ENCODE measurements at regions not wholly inside any gene's neighbourhood (a gene's known extent, or its start where the extent isn't known, plus 50 kb on each side); places are given as distances from the start of the nearest gene placed in this dataset.
"Not testable (repeated sequence)": the region's sequence is repeated elsewhere in the genome, so short reads cannot be mapped to it uniquely, and the experiment has no call there.

DNA sequence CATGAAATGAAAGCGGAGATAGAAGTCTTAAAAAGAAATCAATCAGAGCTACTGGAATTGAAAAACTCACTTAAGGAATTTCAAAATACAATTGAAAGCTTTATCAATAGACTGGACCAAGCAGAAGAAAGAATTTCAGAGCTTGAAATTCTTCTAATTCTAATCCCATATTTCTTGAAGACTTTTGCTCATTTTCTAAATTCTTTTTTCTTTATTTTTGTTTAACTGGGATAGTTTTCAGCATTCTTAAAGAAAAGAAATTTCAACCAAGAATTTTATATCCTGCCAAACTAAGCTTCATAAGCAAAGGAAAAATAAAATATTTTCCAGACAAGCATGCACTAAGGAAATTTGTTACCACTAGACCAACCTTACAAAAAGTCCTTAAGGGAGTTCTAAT, 80.2 kb upstream of the BMAL1 start:
- H3K4me1 ChIP-seq (replicated peaks in 1 of 2; ENCODE audit: control insufficient read depth in 2 of 2, insufficient read depth in 2 of 2, low read length in 2 of 2); H3K4me2 ChIP-seq (ENCODE audit: insufficient read depth, low read length); H2AFZ ChIP-seq (ENCODE audit: low read depth, low read length); H3K4me3 ChIP-seq; CTCF ChIA-PET (ENCODE audit: low intra/inter-chr PET ratio); H3K27ac ChIP-seq (ENCODE audit: extremely low read depth, low read depth, low read length); intact Hi-C loops (cut with micrococcal nuclease); POLR2A ChIA-PET; H4K20me1 ChIP-seq (replicated peaks; ENCODE audit: control insufficient read depth, insufficient read depth, low read length); H3K9me3 ChIP-seq (replicated peaks; ENCODE audit: control insufficient read depth, insufficient read depth, low read depth, low read length); ATAC-seq; FAIRE-seq; H3K9me1 ChIP-seq (ENCODE audit: control insufficient read depth, insufficient read depth, low read length); DNase-seq (ENCODE audit: extremely low read depth in 1 of 4, low spot score in 3 of 4); H3K36me3 ChIP-seq (ENCODE audit: control insufficient read depth, insufficient read depth, low read length); H3K9ac ChIP-seq (ENCODE audit: insufficient read depth in 1 of 2, low read depth in 2 of 2, low read length in 2 of 2); BruUV-seq (replicated peaks); H3K27me3 ChIP-seq (ENCODE audit: control insufficient read depth in 2 of 2, insufficient read depth in 2 of 2, low read length in 2 of 2); H3K79me2 ChIP-seq (ENCODE audit: control insufficient read depth, insufficient read depth, low read length): not testable (repeated sequence)
- in situ Hi-C loops (cut with MboI), result loop anchor here (25.0 kb wide), 1 partner anchor 860 kb away; no protein-coding TSS in a partner anchor
- 0% methylated on average over 1 of the region's 1 CpG for WGBS (ENCODE audit: insufficient coverage, low coverage, missing lambda C conversion rate)
- peak; percentile 92 for TF ChIP-seq ZFP1 (CRISPR knock-in tag; IDR thresholded peaks at IDR 0.05)
- TF ChIP-seq, protein P1, sequence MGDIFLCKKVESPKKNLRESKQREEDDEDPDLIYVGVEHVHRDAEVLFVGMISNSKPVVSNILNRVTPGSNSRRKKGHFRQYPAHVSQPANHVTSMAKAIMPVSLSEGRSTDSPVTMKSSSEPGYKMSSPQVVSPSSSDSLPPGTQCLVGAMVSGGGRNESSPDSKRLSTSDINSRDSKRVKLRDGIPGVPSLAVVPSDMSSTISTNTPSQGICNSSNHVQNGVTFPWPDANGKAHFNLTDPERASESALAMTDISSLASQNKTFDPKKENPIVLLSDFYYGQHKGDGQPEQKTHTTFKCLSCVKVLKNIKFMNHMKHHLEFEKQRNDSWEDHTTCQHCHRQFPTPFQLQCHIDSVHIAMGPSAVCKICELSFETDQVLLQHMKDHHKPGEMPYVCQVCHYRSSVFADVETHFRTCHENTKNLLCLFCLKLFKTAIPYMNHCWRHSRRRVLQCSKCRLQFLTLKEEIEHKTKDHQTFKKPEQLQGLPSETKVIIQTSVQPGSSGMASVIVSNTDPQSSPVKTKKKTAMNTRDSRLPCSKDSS (IDR thresholded peaks at IDR 0.05; ENCODE audit: low read depth, partially characterized antibody), result peak; percentile 22

DNA sequence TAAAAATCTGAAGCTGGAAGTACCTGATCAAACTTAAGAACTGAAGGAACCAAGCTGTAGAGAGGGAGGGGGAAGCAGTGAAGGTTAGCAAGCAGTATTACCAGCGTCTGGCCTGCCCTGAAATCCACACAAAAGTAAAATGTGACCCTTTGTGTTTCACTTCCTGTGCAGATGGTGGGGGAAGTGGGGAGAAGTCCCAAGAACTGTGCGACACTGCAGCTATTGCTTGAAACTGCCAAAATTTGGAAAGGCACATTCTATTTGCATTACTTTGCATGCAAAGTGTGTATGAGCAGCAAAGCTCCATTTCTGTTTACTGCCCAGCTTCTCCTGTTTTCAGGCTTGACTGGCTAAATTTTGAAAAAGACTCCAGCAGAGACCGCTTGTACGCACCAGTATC, 72.1 kb upstream of the BMAL1 start:
- Histone ChIP-seq H3K4me1 (replicated peaks in 1 of 2; ENCODE audit: control insufficient read depth in 2 of 2, insufficient read depth in 2 of 2, low read length in 2 of 2) (peaks cover 5 to 7% of the 10 kb centered on the region in 2 experiments; a peak in 2 of 5 replicates), H3K9me3 (replicated peaks; ENCODE audit: control insufficient read depth, insufficient read depth, low read depth, low read length) (no peaks in the 10 kb centered on the region), H3K4me3 (no peak overlapping the region), H2AFZ (ENCODE audit: low read depth, low read length) (no peak overlapping the region), H3K27me3 (ENCODE audit: control insufficient read depth in 2 of 2, insufficient read depth in 2 of 2, low read length in 2 of 2) (peaks cover 15 to 20% of the 10 kb centered on the region in 2 experiments), H4K20me1 (replicated peaks; ENCODE audit: control insufficient read depth, insufficient read depth, low read length) (no peaks in the 10 kb centered on the region), H3K36me3 (ENCODE audit: control insufficient read depth, insufficient read depth, low read length) (no peaks in the 10 kb centered on the region), H3K79me2 (ENCODE audit: control insufficient read depth, insufficient read depth, low read length) (no peaks in the 10 kb centered on the region), H3K9ac (ENCODE audit: insufficient read depth in 1 of 2, low read depth in 2 of 2, low read length in 2 of 2) (no peak overlapping the region), H3K27ac (ENCODE audit: extremely low read depth, low read depth, low read length) (no peak overlapping the region), H3K4me2 (ENCODE audit: insufficient read depth, low read length) (no peak overlapping the region), H3K9me1 (ENCODE audit: control insufficient read depth, insufficient read depth, low read length) (no peaks in the 10 kb centered on the region)
- ChIA-PET POLR2A (no interaction called here), CTCF (ENCODE audit: low intra/inter-chr PET ratio) (no interaction called here)
- intact Hi-C loops (cut with micrococcal nuclease), result no loop called here
- ATAC-seq (no peak), FAIRE-seq (no peak), DNase-seq (ENCODE audit: extremely low read depth in 1 of 4, low spot score in 3 of 4) (no peak)
- TF ChIP-seq ETV1 (tag; conservative IDR thresholded peaks at IDR 0.05; ENCODE audit: low read depth) (no peak), NCOR1 (IDR thresholded peaks at IDR 0.05) (no peak)
- TF ChIP-seq, protein P2, sequence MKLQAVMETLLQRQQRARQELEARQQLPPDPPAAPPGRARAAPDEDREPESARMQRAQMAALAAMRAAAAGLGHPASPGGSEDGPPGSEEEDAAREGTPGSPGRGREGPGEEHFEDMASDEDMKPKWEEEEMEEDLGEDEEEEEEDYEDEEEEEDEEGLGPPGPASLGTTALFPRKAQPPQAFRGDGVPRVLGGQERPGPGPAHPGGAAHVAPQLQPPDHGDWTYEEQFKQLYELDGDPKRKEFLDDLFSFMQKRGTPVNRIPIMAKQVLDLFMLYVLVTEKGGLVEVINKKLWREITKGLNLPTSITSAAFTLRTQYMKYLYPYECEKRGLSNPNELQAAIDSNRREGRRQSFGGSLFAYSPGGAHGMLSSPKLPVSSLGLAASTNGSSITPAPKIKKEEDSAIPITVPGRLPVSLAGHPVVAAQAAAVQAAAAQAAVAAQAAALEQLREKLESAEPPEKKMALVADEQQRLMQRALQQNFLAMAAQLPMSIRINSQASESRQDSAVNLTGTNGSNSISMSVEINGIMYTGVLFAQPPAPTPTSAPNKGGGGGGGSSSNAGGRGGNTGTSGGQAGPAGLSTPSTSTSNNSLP (IDR thresholded peaks at IDR 0.05; ENCODE audit: borderline replicate concordance, low read depth, low read length), result no peak
- BruUV-seq (replicated peaks), result no TSS peak
- WGBS (ENCODE audit: insufficient coverage, low coverage, missing lambda C conversion rate), result 3% methylated on average over 4 of the region's 4 CpGs
- in situ Hi-C loops (cut with MboI), result loop anchor here (10.0 kb wide), 1 partner anchor 139 kb away; no protein-coding TSS in a partner anchor
